HepG2 (cell line): ENCODE measurements at regions not wholly inside any gene's neighbourhood (a gene's known extent, or its start where the extent isn't known, plus 50 kb on each side); places are given as distances from the start of the nearest gene placed in this dataset.

Experiments used
- ISX ChIP-seq: sonication (generic); formaldehyde crosslinking; conservative IDR thresholded peaks from 2 replicates; pipeline ENCODE4 v1.5.0; 2020; ENCODE audit warnings: missing genetic modification reagents
- NBN ChIP-seq: fragments of 450-650 bp; conservative IDR thresholded peaks from 2 replicates; pipeline ENCODE4 v1.6.1; 2017
- PHF5A ChIP-seq: IDR thresholded peaks from one replicate; pipeline ENCODE4 v1.6.1; 2018; ENCODE audit warnings: low read depth, missing genetic modification reagents; ENCODE audit not compliant: unreplicated experiment
- POLR2A ChIP-seq, 2 experiments: IDR thresholded peaks; 2 replicates each; pipeline ENCODE4 v1.6.1; 2011; ENCODE audit warnings: low read depth in 2 of 2, low read length in 2 of 2, mild to moderate bottlenecking in 1 of 2, moderate library complexity in 1 of 2; ENCODE audit not compliant: insufficient read depth in 1 of 2
- SRY ChIP-seq: sonication (generic); formaldehyde crosslinking; IDR thresholded peaks from 2 replicates; pipeline ENCODE4 v1.8.0; 2022; ENCODE audit warnings: mild to moderate bottlenecking, missing genetic modification reagents
- ZFX ChIP-seq: sonication (generic); formaldehyde crosslinking; IDR thresholded peaks from 2 replicates; pipeline ENCODE4 v1.4.0; 2020; ENCODE audit warnings: mild to moderate bottlenecking, low read depth, missing genetic modification reagents, moderate library complexity
- ZNF256 ChIP-seq: sonication (generic); formaldehyde crosslinking; conservative IDR thresholded peaks from 2 replicates; pipeline ENCODE4 v1.4.0; 2020; ENCODE audit warnings: missing genetic modification reagents
- ZNF501 ChIP-seq: sonication (generic); formaldehyde crosslinking; IDR thresholded peaks from 2 replicates; pipeline ENCODE4 v1.5.1; 2020; ENCODE audit warnings: mild to moderate bottlenecking, moderate library complexity, missing genetic modification reagents
- ZNF589 ChIP-seq: sonication (generic); formaldehyde crosslinking; conservative IDR thresholded peaks from 2 replicates; pipeline ENCODE4 v1.8.0; 2022; ENCODE audit warnings: mild to moderate bottlenecking, moderate library complexity, missing genetic modification reagents
- ZNF660 ChIP-seq: sonication (generic); formaldehyde crosslinking; IDR thresholded peaks from 2 replicates; pipeline ENCODE4 v1.5.1; 2020; ENCODE audit warnings: mild to moderate bottlenecking, low read depth, missing genetic modification reagents, borderline replicate concordance
- ZNF724P ChIP-seq: sonication (generic); formaldehyde crosslinking; IDR thresholded peaks from 2 replicates; pipeline ENCODE4 v1.8.0; 2022; ENCODE audit warnings: missing genetic modification reagents, borderline replicate concordance
- ZNF747 ChIP-seq: sonication (generic); formaldehyde crosslinking; IDR thresholded peaks from 2 replicates; pipeline ENCODE4 v1.8.1; 2023; ENCODE audit warnings: missing genetic modification reagents, mild to moderate bottlenecking, borderline replicate concordance
- TF ChIP-seq, protein P1 (sequence below): sonication (generic); formaldehyde crosslinking; IDR thresholded peaks from 2 replicates; pipeline ENCODE4 v1.9.0; 2021; ENCODE audit warnings: mild to moderate bottlenecking, missing genetic modification reagents
- TF ChIP-seq, protein P2 (sequence below): sonication (generic); formaldehyde crosslinking; IDR thresholded peaks from 2 replicates; pipeline ENCODE4 v1.5.0; 2020; ENCODE audit warnings: missing genetic modification reagents
- TF ChIP-seq, protein P3 (sequence below): sonication (generic); formaldehyde crosslinking; IDR thresholded peaks from 2 replicates; pipeline ENCODE4 v1.4.0; 2020; ENCODE audit warnings: missing genetic modification reagents
- TF ChIP-seq, protein P4 (sequence below): sonication (generic); formaldehyde crosslinking; IDR thresholded peaks from 2 replicates; pipeline ENCODE4 v1.5.0; 2020; ENCODE audit warnings: missing genetic modification reagents, mild to moderate bottlenecking, borderline replicate concordance

DNA sequence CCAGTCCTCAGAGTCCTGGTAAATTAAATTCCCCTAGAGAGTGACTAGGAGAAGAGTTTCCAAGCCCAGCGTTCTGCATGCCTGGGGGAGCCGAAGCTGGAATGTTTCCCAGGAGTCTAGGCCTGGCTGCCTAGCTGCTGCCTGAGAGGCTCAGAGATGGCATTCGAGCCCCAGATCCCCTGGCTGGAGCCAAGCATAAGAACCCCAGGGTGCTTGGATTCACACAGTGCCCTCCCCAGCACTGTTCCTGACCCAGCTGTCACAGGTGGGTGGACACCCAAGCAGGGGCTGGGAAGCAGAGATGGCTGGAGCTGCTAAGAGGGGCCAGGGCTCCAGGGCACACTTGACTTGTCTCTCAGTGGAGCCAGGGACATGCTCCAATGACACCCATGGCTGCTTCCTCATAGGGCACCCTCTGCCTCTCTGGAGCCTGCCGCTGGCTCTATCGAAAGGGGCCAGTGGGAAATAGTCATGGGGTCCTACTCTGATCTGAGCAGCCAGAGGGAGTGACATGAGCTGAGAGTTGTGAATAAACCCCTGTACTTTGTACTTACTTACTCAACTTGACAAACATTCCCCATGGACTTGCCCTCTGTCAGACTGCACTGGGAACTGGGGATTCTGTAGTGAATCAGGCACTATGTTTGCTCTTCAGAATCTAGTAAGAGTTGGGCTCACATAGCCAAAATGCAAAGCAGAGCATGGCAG, 62.6 kb upstream of the XPA start (continued):
- TF ChIP-seq SRY (CRISPR knock-in tag), result no peak
- TF ChIP-seq ZNF589, result 0 out of 2 replicates have a peak, but pooled peaks have one; percentile 30
- TF ChIP-seq, protein P1, sequence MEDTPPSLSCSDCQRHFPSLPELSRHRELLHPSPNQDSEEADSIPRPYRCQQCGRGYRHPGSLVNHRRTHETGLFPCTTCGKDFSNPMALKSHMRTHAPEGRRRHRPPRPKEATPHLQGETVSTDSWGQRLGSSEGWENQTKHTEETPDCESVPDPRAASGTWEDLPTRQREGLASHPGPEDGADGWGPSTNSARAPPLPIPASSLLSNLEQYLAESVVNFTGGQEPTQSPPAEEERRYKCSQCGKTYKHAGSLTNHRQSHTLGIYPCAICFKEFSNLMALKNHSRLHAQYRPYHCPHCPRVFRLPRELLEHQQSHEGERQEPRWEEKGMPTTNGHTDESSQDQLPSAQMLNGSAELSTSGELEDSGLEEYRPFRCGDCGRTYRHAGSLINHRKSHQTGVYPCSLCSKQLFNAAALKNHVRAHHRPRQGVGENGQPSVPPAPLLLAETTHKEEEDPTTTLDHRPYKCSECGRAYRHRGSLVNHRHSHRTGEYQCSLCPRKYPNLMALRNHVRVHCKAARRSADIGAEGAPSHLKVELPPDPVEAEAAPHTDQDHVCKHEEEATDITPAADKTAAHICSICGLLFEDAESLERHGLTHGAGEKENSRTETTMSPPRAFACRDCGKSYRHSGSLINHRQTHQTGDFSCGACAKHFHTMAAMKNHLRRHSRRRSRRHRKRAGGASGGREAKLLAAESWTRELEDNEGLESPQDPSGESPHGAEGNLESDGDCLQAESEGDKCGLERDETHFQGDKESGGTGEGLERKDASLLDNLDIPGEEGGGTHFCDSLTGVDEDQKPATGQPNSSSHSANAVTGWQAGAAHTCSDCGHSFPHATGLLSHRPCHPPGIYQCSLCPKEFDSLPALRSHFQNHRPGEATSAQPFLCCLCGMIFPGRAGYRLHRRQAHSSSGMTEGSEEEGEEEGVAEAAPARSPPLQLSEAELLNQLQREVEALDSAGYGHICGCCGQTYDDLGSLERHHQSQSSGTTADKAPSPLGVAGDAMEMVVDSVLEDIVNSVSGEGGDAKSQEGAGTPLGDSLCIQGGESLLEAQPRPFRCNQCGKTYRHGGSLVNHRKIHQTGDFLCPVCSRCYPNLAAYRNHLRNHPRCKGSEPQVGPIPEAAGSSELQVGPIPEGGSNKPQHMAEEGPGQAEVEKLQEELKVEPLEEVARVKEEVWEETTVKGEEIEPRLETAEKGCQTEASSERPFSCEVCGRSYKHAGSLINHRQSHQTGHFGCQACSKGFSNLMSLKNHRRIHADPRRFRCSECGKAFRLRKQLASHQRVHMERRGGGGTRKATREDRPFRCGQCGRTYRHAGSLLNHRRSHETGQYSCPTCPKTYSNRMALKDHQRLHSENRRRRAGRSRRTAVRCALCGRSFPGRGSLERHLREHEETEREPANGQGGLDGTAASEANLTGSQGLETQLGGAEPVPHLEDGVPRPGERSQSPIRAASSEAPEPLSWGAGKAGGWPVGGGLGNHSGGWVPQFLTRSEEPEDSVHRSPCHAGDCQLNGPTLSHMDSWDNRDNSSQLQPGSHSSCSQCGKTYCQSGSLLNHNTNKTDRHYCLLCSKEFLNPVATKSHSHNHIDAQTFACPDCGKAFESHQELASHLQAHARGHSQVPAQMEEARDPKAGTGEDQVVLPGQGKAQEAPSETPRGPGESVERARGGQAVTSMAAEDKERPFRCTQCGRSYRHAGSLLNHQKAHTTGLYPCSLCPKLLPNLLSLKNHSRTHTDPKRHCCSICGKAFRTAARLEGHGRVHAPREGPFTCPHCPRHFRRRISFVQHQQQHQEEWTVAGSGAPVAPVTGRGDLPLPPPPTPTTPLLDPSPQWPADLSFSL (CRISPR knock-in tag), result peak; percentile 46; the same call in 1 of the 2 replicates
- TF ChIP-seq, protein P2, sequence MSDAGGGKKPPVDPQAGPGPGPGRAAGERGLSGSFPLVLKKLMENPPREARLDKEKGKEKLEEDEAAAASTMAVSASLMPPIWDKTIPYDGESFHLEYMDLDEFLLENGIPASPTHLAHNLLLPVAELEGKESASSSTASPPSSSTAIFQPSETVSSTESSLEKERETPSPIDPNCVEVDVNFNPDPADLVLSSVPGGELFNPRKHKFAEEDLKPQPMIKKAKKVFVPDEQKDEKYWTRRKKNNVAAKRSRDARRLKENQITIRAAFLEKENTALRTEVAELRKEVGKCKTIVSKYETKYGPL (CRISPR knock-in tag), result no peak
- no peak for TF ChIP-seq ZNF724P (CRISPR knock-in tag)
- TF ChIP-seq NBN, result no peak
- TF ChIP-seq ZNF660 (CRISPR knock-in tag), result no peak
- no peak for TF ChIP-seq PHF5A
- no peak for TF ChIP-seq ISX (CRISPR knock-in tag)
- 0 out of 2 replicates have a peak, but pooled peaks have one; percentile 41 for TF ChIP-seq ZNF256
- TF ChIP-seq, protein P3, sequence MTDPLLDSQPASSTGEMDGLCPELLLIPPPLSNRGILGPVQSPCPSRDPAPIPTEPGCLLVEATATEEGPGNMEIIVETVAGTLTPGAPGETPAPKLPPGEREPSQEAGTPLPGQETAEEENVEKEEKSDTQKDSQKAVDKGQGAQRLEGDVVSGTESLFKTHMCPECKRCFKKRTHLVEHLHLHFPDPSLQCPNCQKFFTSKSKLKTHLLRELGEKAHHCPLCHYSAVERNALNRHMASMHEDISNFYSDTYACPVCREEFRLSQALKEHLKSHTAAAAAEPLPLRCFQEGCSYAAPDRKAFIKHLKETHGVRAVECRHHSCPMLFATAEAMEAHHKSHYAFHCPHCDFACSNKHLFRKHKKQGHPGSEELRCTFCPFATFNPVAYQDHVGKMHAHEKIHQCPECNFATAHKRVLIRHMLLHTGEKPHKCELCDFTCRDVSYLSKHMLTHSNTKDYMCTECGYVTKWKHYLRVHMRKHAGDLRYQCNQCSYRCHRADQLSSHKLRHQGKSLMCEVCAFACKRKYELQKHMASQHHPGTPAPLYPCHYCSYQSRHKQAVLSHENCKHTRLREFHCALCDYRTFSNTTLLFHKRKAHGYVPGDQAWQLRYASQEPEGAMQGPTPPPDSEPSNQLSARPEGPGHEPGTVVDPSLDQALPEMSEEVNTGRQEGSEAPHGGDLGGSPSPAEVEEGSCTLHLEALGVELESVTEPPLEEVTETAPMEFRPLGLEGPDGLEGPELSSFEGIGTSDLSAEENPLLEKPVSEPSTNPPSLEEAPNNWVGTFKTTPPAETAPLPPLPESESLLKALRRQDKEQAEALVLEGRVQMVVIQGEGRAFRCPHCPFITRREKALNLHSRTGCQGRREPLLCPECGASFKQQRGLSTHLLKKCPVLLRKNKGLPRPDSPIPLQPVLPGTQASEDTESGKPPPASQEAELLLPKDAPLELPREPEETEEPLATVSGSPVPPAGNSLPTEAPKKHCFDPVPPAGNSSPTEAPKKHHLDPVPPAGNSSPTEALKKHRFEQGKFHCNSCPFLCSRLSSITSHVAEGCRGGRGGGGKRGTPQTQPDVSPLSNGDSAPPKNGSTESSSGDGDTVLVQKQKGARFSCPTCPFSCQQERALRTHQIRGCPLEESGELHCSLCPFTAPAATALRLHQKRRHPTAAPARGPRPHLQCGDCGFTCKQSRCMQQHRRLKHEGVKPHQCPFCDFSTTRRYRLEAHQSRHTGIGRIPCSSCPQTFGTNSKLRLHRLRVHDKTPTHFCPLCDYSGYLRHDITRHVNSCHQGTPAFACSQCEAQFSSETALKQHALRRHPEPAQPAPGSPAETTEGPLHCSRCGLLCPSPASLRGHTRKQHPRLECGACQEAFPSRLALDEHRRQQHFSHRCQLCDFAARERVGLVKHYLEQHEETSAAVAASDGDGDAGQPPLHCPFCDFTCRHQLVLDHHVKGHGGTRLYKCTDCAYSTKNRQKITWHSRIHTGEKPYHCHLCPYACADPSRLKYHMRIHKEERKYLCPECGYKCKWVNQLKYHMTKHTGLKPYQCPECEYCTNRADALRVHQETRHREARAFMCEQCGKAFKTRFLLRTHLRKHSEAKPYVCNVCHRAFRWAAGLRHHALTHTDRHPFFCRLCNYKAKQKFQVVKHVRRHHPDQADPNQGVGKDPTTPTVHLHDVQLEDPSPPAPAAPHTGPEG, result no peak
- TF ChIP-seq ZFX, result no peak
- TF ChIP-seq POLR2A (IDR thresholded peaks at IDR 0.05; ENCODE audit: insufficient read depth in 1 of 2, low read depth in 2 of 2, low read length in 2 of 2), result peak; percentile 53 to 57; a peak in 2 of 4 replicates
- peak; percentile 53; the same call in 1 of the 2 replicates for TF ChIP-seq ZNF747 (CRISPR knock-in tag)
- TF ChIP-seq, protein P4, sequence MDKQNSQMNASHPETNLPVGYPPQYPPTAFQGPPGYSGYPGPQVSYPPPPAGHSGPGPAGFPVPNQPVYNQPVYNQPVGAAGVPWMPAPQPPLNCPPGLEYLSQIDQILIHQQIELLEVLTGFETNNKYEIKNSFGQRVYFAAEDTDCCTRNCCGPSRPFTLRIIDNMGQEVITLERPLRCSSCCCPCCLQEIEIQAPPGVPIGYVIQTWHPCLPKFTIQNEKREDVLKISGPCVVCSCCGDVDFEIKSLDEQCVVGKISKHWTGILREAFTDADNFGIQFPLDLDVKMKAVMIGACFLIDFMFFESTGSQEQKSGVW (CRISPR knock-in tag), result no peak
- TF ChIP-seq ZNF501 (CRISPR knock-in tag), result no peak; the same call in 1 of the 2 replicates
